ENCODE measurements at regions not wholly inside any gene's neighbourhood (a gene's known extent, or its start where the extent isn't known, plus 50 kb on each side); places are given as distances from the start of the nearest gene placed in this dataset.
"Not testable (repeated sequence)": the region's sequence is repeated elsewhere in the genome, so short reads cannot be mapped to it uniquely, and the experiment has no call there.

DNA sequence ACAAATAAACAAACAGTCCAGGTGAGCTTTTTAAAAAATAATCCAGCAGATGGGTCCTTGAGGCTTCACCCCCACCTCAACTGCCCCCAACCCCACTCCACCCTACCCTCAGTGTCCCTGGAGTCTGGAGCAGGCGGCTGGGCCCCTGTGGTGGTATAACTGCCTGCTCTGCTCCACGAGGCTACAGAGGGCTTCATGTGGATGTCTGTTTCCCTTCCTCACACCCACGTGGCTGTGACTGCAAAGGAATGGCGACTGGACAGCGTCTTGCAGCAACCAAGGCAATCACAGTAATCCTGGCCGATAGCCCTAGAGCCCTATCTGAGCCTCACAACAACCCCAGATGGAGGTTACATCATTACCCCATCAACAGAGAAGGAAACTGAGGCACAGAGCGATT lies 76.5 kb downstream of the SLC2A10 start:
- DNase-seq (ENCODE audit: low read depth, low spot score), result no peak

DNA sequence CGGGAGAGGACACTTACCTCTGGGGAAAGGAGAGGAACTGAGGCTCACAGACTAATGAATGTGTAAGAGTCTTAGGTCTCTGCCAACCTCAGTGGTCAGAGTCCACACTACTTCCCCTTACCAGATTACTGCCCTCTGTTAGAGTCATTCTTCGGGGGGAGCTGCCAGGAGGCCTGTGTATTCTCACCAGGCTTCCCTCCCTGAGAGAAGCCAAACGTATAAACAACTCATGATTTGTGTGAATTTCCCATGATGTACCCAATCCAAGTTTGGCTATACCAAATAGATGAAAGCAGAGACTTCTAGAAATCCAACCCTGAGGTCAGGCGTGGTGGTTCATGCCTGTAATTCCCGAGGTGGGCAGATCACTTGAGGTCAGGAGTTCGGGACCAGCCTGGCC lies 77.1 kb downstream of the SLC2A10 start:
- DNase-seq (ENCODE audit: low read depth, low spot score), result no peak

- DNase-seq (ENCODE audit: low read depth, low spot score), result no peak
Observed at GRCh38 chr20:46787991-46788762, 78.7 kb downstream of the SLC2A10 start.

GRCh38 chr20:46788763-46789091 lies 79.3 kb downstream of the SLC2A10 start:
- DNase-seq (ENCODE audit: low read depth, low spot score), result not testable (repeated sequence)

GRCh38 chr20:46789339-46790028 lies 80.0 kb downstream of the SLC2A10 start:
- DNase-seq (ENCODE audit: low read depth, low spot score), result no peak

DNA sequence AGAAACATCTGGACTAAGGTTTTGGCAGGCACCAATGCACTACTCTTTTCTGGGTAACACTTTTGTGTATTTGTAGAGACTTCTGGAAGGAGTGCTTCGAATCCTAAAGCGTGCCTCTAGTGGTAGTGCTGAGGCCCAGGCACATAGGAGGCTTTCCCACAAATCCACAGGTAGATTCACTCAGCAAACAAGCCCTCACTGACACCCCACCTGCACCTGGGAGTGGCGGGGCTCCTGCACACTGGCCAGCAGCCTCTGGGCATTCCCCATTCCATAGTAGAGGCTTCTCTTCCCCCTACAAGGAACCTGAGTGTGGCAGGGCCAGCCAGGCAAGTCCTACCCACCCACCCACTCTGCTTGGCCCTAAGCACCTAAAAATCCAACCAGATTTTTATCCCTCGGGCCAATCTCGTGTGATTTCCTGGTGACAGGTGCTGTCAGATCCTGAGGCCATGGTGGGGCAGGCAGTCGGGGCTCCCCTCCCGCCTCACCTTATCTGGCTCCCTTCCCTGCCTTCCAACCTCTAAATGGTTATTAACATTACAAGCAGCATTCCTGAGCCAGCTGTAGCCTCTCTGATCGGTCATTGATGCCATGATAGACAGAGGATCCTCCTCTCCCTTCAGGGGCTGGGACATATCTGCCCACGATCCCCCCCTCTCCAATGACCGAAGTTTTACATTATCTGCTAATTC lies 82.4 kb downstream of the SLC2A10 start:
- peak; percentile 69 for DNase-seq (ENCODE audit: low read depth, low spot score)

- no peak for DNase-seq (ENCODE audit: low read depth, low spot score)
Observed at GRCh38 chr20:46797206-46797605, 87.8 kb downstream of the SLC2A10 start.

DNA sequence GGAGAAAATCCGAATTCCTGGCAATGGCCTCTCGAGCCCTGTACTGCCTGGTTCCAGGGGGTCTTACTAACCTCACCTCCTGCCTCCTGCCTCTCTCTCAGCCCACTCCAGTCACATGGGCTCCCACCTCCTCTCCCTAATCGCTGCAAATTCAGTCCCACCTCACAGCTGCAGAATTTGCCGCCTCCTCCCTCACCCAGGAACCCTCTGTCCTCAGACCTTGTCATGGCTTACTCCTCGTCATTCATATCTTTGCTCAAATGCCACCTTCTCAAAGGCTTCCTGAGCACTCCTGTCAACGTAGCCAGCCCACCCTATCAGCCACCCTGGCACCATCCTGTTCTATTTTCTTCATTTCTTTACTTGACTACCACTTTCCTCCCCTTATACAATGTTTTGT lies 89.0 kb downstream of the SLC2A10 start:
- DNase-seq (ENCODE audit: low read depth, low spot score), result no peak

DNA sequence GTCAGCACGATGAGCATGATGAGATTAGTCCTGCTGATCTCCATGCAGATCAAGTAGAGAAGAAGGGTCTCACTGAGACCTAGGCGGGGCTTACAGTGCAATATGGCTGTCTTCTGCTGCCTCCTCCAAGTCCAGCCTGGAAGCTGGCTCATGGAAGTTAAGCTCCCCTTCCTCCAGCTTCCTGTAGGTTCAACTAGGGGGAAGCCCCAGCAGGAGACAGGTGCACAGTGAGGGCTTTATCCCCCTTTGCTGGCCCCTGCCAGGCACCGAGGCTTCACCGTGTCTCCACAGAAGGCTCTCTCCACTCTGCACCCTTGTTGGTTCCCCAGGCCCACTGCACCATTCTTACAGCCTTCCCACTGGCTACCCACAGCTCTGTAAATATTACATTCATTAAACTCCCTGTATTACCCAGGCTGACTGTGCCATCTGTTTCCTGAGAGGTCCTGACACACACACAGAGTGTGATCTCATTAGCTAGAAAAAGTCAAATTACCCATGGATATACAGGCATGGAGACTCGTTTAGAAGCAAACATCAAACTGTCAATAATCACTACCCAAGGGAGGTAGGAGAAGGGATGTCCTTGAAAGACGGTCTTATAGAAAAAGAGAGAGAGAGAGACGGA lies 90.4 kb downstream of the SLC2A10 start:
- DNase-seq (ENCODE audit: low read depth, low spot score), result no peak

- no peak for DNase-seq (ENCODE audit: low read depth, low spot score)
Observed at GRCh38 chr20:46800409-46800804, 91.0 kb downstream of the SLC2A10 start.

GRCh38 chr20:46801003-46801702 lies 91.7 kb downstream of the SLC2A10 start:
- no peak for DNase-seq (ENCODE audit: low read depth, low spot score)

DNA sequence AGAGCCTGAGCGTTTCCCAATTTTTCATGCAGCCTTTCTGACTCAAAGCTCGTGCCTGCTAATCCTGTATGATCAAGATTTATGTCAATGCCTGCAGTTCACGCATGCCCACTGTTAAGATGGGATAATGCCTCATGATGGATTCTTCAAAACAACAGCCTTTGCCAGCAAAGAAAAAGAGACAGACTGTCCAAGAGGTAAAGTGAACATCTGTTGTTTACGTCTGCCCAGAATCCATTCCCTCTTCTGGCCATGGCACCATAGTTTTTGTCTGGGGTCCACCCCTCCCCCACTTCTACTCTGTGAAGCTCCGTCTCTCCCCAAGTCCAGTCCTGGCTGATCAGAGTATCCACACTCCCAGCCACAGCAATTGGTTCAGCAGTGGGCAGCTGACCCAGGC lies 91.9 kb upstream of the EYA2 start:
- DNase-seq (ENCODE audit: low read depth, low spot score), result no peak

DNA sequence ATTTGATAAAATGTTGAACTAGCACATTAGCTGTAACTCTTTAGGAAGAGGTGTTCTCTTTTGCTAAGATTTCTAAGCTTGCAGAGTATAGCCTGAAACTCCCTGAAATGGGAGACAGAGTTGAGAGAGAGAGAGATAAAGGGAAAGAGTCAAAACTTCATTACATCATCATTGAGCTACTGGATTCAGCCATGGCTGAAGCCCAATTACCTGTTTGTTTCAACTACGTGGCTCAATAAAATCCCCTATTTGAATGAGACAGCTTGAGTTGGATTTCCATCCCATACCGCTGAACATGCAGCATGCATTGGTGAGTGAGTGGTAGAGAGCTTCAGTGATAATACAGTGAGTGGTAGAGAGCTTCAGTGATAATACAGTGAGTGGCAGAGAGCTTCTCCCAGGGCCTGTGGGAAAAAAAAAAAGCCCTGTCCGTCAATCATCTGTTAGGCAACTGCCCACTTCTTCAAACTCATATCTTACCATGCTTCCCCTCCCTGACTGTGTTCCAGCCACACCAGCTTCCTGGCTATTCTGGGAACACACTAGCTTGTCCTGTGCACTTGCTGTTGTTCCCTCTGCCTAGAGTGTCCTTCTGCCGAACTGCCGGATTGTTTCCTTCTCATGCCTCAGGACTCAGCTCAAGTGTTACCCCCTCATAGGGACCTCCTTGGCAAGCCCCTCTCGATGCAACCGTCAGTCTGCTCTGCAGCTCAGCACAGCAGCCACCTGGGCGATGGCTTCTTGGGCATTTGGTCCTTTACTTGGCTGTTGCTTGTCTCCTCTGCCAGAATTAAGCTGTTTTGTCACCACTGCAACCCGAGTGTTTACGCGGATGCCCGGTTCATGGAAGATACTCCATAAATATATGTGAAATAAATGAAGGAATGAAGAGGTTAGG lies 91.3 kb upstream of the EYA2 start:
- no peak for DNase-seq (ENCODE audit: low read depth, low spot score)

DNA sequence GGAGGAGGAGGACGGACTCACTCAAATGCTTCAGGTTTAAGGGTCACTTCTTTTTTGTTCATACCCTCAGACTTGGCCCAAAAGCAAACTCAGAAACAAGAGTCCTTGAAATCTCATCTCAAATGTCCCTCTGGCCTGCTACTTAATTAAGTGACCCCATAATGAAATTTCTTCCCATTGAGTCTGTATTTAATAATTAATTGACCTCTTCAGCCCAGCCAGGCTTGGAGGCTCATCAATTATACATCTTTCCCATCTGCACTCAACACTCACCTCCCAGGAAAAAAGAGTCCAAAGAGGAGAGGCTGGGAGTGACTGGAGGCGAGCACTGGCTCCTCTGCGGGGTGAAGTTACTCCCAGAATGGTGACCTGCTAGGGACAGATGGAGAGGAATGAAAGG lies 90.5 kb upstream of the EYA2 start:
- DNase-seq (ENCODE audit: low read depth, low spot score), result no peak

- DNase-seq (ENCODE audit: low read depth, low spot score), result no peak
Observed at GRCh38 chr20:46805836-46806235, 88.8 kb upstream of the EYA2 start.

DNA sequence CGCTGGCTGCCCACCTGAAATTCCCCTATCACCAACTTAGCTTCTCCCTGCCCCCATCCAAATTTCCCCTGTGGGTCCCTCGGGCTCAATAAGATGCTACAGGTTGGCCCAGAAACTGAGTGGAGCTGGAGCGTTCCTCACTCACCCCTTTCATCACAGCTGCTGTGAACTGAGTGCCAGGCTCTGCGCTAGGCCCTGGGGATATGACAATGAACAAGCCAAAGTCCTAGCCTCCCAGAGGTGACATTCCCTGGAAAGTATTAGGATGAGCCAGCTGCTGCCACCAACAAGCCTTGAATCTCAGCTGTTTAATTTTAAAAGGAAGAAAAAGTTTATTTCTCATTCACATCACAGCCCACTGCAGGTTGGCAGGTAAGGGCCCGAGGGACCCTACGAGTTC lies 86.6 kb upstream of the EYA2 start:
- no peak for DNase-seq (ENCODE audit: low read depth, low spot score)

GRCh38 chr20:46808565-46808964 lies 86.1 kb upstream of the EYA2 start:
- no peak for DNase-seq (ENCODE audit: low read depth, low spot score)

GRCh38 chr20:46809706-46810360 lies 84.8 kb upstream of the EYA2 start:
- no peak for DNase-seq (ENCODE audit: low read depth, low spot score)

GRCh38 chr20:46810448-46811223 lies 84.0 kb upstream of the EYA2 start:
- DNase-seq (ENCODE audit: low read depth, low spot score), result no peak

Measured in ELF-1 (cell line).